Common myeloid progenitor, CD34-positive (primary cell): ENCODE measurements at regions not wholly inside any gene's neighbourhood (a gene's known extent, or its start where the extent isn't known, plus 50 kb on each side); places are given as distances from the start of the nearest gene placed in this dataset.
"Not testable (repeated sequence)": the region's sequence is repeated elsewhere in the genome, so short reads cannot be mapped to it uniquely, and the experiment has no call there.

Experiments used
- CTCF ChIA-PET: fragments of 350-600 bp; sonication (Branson Sonifier 250); formaldehyde crosslinking; loops from one replicate; lab custom pipeline; 2021; ENCODE audit warnings: antibody characterized with exemption; lab: Charles Lee
- POLR2A ChIA-PET: fragments of 350-600 bp; sonication (Branson Sonifier 250); formaldehyde crosslinking; loops from one replicate; lab custom pipeline; 2021; ENCODE audit warnings: antibody characterized with exemption; lab: Charles Lee
- DNase-seq, 3 donors: peaks; one replicate each; pipeline versions ENCODE4 v3.0.0 to v3.0.0-alpha.2; 2013
- H3K27ac ChIP-seq, 2 experiments: 1 replicate in 1 of 2; 2 replicates in 1 of 2; pipeline ENCODE4 v1.7.0; 2013; ENCODE audit warnings: inconsistent platforms in 2 of 2, low read length in 2 of 2, mild to moderate bottlenecking in 2 of 2, low read depth in 1 of 2, moderate library complexity in 1 of 2; ENCODE audit not compliant: severe bottlenecking in 2 of 2, insufficient read depth in 1 of 2, poor library complexity in 1 of 2
- H3K27me3 ChIP-seq, 5 experiments: replicated peaks in 2 of 5; 1 replicate in 3 of 5; 2 replicates in 2 of 5; pipeline versions ENCODE4 v1.6.1 to v1.7.0; 2013; ENCODE audit warnings: low read length in 4 of 5, mild to moderate bottlenecking in 2 of 5, moderate library complexity in 2 of 5, inconsistent platforms in 1 of 5; ENCODE audit not compliant: insufficient read depth in 5 of 5, control insufficient read depth in 4 of 5
- H3K36me3 ChIP-seq, 4 experiments: 1 replicate in 2 of 4; 2 replicates in 2 of 4; pipeline versions ENCODE4 v1.6.1 to v1.7.0; 2013; ENCODE audit warnings: low read length in 3 of 4, control low read depth in 1 of 4, mild to moderate bottlenecking in 1 of 4; ENCODE audit not compliant: control insufficient read depth in 4 of 4, insufficient read depth in 4 of 4
- H3K4me1 ChIP-seq, 4 experiments: 1 replicate in 3 of 4; 2 replicates in 1 of 4; pipeline versions ENCODE4 v1.6.1 to v1.7.1; 2013; ENCODE audit warnings: low read length in 3 of 4, mild to moderate bottlenecking in 3 of 4, control low read depth in 1 of 4, inconsistent platforms in 1 of 4, moderate library complexity in 1 of 4; ENCODE audit not compliant: control insufficient read depth in 4 of 4, insufficient read depth in 4 of 4; ENCODE audit errors: control extremely low read depth in 1 of 4
- H3K4me3 ChIP-seq, 7 experiments: 1 replicate in 4 of 7; 2 replicates in 3 of 7; pipeline versions ENCODE4 v1.5.1 to v1.7.0; 2013; ENCODE audit warnings: mild to moderate bottlenecking in 7 of 7, low read length in 6 of 7, moderate library complexity in 6 of 7, inconsistent platforms in 2 of 7, low read depth in 2 of 7, control low read depth in 1 of 7; ENCODE audit not compliant: insufficient read depth in 4 of 7, control insufficient read depth in 1 of 7; ENCODE audit errors: extremely low read depth in 1 of 7
- H3K9me3 ChIP-seq, 5 experiments: 1 replicate in 4 of 5; 2 replicates in 1 of 5; pipeline versions ENCODE4 v1.6.1 to v1.7.1; 2013; ENCODE audit warnings: low read length in 4 of 5, mild to moderate bottlenecking in 2 of 5, inconsistent platforms in 1 of 5, low read depth in 1 of 5, moderate library complexity in 1 of 5; ENCODE audit not compliant: control insufficient read depth in 4 of 5, insufficient read depth in 2 of 5; ENCODE audit errors: control extremely low read depth in 1 of 5
- whole genome bisulfite sequencing: methylation state at CpG from one replicate; pipeline ENCODE4 v1.1.5; 2013; ENCODE audit not compliant: insufficient coverage; 5-methylcytosine and 5-hydroxymethylcytosine counted together

GRCh38 chr3:48101301-48101650, 85.1 kb upstream of the MAP4 start:
- DNase-seq, H3K4me1 ChIP-seq, H3K9me3 ChIP-seq, H3K36me3 ChIP-seq, H3K27me3 ChIP-seq, H3K4me3 ChIP-seq, CTCF ChIA-PET, H3K27ac ChIP-seq: not testable (repeated sequence)
- POLR2A ChIA-PET: interaction anchor here (0.9 kb wide), 1 partner anchor 12 kb away, joined by 3 read pairs; no protein-coding TSS in a partner anchor
- WGBS: 100% methylated on average over 2 of the region's 2 CpGs

DNA sequence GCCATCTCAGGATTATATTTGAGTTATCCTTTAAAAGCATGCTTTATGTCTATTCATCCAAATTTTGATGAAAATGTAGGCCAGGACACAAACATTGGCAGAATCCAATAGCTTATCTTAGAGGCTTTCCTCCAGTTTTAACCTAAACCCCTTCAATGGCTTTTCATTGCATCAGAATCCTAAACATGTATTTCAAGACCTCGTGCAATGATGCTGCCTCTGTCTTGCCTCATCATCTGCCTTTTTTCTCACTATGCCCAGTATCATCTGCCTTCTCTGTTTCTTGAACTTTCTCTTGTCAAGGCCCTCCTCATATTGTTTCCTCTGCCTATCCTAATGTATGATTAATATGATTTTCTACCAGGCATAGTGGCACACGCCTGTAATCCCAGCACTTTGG, 76.1 kb upstream of the MAP4 start:
- Histone ChIP-seq H3K4me3 (no peak overlapping the region), H3K4me1 (peaks cover 1 to 19% (median 11%) of the 10 kb centered on the region in 4 experiments), H3K9me3 (no peaks in the 10 kb centered on the region), H3K27ac (no peak overlapping the region), H3K27me3 (no peaks in the 10 kb centered on the region), H3K36me3 (no peaks in the 10 kb centered on the region)
- ChIA-PET CTCF (no interaction called here), POLR2A (no interaction called here)
- 100% methylated on average over 1 of the region's 2 CpGs for WGBS
- no peak for DNase-seq

- 93% methylated on average over 17 of the region's 19 CpGs for WGBS
- H3K27ac ChIP-seq: peak overlapping the region in 1 of 2 experiments; percentile 82
- no peaks in the 10 kb centered on the region for H3K9me3 ChIP-seq
- no peaks in the 10 kb centered on the region for H3K27me3 ChIP-seq
- CTCF ChIA-PET: no interaction called here
- no peaks in the 10 kb centered on the region for H3K36me3 ChIP-seq
- DNase-seq: no peak
- H3K4me3 ChIP-seq: no peak overlapping the region
- H3K4me1 ChIP-seq: peaks cover 6 to 26% (median 14%) of the 10 kb centered on the region in 4 experiments
- POLR2A ChIA-PET: no interaction called here
Measured at GRCh38 chr3:48090166-48090939, 74.1 kb upstream of the MAP4 start.

DNA sequence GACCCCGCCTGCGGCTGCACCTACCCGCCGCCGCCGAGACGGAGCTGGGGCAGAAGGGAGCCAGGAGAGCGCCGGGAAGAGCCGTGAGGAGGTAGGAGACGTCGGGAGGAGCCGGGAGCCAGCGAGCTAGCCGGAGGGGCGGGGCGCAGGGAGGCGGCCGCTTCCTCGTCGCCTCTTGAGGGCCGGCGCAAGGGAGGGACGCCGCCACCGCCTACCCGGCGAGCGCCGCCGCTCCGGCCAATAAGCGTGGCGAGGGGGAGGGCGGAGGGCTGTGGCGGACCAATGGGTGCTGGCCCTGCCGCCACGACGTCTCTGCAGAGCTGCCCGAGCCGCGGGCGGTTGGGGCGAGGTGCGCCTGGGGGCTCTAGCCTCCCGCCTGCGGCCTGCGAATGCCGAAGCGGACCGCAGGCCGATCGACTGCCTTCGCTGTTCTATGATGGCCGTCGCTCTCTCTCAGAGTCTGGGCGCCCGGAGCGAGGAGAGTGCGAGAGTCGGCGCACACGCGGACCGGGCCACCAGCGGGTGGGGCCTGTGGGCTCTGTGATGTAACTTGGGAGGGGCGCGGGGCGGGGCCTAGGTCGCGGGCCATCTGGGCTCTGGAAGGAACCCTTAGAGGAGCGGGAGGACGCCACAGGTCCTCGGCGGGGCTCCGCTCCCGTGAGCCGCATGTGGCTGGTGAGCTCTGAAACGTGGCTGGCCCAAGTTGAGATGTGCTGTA, 72.7 kb upstream of the MAP4 start:
- Histone ChIP-seq H3K4me1 (peaks cover 6 to 26% (median 14%) of the 10 kb centered on the region in 4 experiments), H3K9me3 (no peaks in the 10 kb centered on the region), H3K36me3 (no peaks in the 10 kb centered on the region), H3K27ac (peak overlapping the region; percentile 50 to 82), H3K4me3 (peak overlapping the region; percentile 67 to 93 (median 86)), H3K27me3 (no peaks in the 10 kb centered on the region)
- 0% methylated on average over 46 of the region's 79 CpGs for WGBS
- DNase-seq: peak; percentile 95 to 98 (median 97)
- CTCF ChIA-PET: interaction anchor here (0.8 to 1.3 kb wide), 2 partner anchors 11 to 63 kb away, joined by 4 read pairs; no protein-coding TSS in a partner anchor
- POLR2A ChIA-PET: interaction anchor here (0.6 to 1.5 kb wide), 3 partner anchors 12 to 246 kb away, joined by 3 to 4 read pairs (median 3); no protein-coding TSS in a partner anchor

DNA sequence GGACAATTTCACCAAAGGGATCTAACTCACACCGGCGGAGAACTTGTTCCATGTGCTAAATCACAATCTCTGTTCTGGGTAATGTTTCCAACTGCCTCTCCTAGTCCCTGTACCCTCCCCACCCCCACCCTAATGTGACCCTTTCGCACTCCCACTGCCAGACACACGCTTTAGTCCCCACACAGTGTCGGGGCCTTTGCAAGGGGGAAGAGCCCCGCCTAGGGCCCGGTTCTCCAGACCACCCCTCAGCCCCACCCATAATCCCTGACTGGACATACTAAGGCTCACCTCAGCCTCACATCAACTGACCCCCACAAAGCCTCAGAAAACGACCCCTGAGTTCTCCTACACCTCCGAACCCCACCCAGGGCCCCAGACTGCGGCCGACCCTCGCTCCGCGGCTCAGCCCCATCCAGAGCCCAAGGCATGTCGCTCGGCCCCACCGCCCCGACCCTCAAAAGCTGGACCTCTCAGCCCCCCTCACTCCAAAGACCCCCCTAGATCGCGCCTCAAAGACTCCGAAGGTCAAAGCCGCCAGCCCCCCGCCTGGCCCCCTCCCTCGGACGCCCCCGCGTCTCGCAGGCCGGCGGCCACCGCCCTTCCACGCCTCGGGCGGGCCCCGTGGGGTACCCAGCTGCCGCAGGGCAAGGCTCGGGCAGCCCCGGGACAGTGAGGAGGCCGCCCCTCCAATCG, 72.0 kb upstream of the MAP4 start:
- H3K4me3 ChIP-seq: peak overlapping the region; percentile 67 to 93 (median 86)
- 1% methylated on average over 22 of the region's 40 CpGs for WGBS
- peaks cover 6 to 26% (median 14%) of the 10 kb centered on the region in 4 experiments for H3K4me1 ChIP-seq
- DNase-seq: no peak
- no peaks in the 10 kb centered on the region for H3K36me3 ChIP-seq
- H3K9me3 ChIP-seq: no peaks in the 10 kb centered on the region
- H3K27me3 ChIP-seq: no peaks in the 10 kb centered on the region
- peak overlapping the region; percentile 40 to 68 for H3K27ac ChIP-seq
- ChIA-PET POLR2A (interaction anchor here (0.6 to 1.5 kb wide), 2 partner anchors 13 to 245 kb away, joined by 3 read pairs; no protein-coding TSS in a partner anchor), CTCF (interaction anchor here (0.6 to 1.3 kb wide), 6 partner anchors 10 to 69 kb away, joined by 3 to 4 read pairs (median 4); no protein-coding TSS in a partner anchor)

DNA sequence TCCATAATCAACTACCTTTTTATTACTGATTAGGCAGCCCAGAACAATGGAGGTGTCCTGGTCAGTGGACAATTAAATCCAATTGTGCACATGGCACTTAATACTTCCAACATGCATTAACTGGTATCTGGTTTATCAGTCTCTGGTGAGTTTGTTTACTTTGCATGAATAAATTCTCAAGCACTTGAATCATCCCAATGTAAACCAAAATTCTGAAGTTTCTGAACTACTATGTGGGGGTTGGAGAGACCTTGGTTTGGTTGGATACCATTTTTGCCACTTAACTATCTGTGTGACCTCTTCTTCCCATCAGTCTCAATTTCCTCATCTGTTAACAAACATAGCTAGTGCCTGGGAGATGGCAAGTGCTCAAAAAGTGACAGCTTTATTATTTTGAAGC, 70.5 kb upstream of the MAP4 start:
- Histone ChIP-seq H3K27me3 (no peaks in the 10 kb centered on the region), H3K4me3 (no peak overlapping the region), H3K9me3 (no peaks in the 10 kb centered on the region), H3K36me3 (no peaks in the 10 kb centered on the region), H3K27ac (no peak overlapping the region), H3K4me1 (peaks cover 6 to 26% (median 14%) of the 10 kb centered on the region in 4 experiments)
- no peak for DNase-seq
- CTCF ChIA-PET: interaction anchor here (1.2 kb wide), 2 partner anchors 12 to 35 kb away, joined by 3 to 4 read pairs; no protein-coding TSS in a partner anchor
- POLR2A ChIA-PET: no interaction called here
